Amygdala (tissue), 56 donors: ENCODE measurements at regions not wholly inside any gene's neighbourhood (a gene's known extent, or its start where the extent isn't known, plus 50 kb on each side); places are given as distances from the start of the nearest gene placed in this dataset.
"Not testable (repeated sequence)": the region's sequence is repeated elsewhere in the genome, so short reads cannot be mapped to it uniquely, and the experiment has no call there.

ENCODE experiments used
- DNase-seq, 56 donors: peaks; one replicate each; lab custom pipeline; 2025; lab: John Stamatoyannopoulos, UW

GRCh38 chr10:100637785-100638184 is 102.0 kb downstream of the HIF1AN start:
- no peak for DNase-seq

DNA sequence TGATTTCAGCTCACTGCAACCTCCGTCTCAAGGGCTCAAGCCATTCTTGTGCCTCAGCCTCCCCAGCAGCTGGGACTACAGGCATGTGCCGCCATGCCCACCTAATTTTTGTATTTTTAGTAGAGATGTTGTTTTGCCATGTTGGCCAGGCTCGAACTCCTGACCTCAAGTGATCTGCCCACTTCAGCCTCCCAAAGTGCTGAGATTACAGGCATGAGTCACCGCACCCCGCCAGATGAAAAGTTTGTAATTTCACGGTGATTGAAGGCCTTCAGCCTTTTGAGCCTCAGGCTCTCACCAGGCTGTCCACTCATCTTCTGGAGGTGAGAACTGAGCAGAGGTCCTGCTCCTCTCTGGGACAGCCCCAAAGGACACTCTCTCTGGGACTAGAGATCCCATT is 103.2 kb downstream of the HIF1AN start:
- DNase-seq, result not testable (repeated sequence)

GRCh38 chr10:100642295-100642994 is 102.9 kb upstream of the PAX2 start:
- DNase-seq, result no peak

DNA sequence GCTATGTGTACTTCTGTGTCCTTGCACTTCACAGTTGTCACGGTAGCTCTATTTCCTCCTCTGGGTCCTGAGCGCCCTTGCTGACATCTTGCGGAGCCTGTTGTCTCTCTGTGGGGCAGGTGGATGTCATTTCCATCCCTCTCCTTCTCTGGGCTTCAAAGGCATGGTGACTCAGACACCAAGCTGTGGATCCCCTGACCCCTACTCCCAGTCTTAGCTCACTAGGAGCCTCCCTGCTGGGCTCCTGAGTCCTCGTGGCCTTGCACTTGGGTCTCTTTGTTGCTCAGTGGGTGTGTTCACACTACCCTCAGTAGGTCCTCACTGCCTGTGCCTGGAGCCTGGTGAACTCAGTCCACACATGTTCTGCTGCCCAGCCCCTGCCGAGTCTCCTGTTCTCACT is 100.3 kb upstream of the PAX2 start:
- no peak for DNase-seq

GRCh38 chr10:100645613-100646392 is 99.6 kb upstream of the PAX2 start:
- no peak for DNase-seq

GRCh38 chr10:100647928-100648327 is 97.5 kb upstream of the PAX2 start:
- no peak for DNase-seq

DNA sequence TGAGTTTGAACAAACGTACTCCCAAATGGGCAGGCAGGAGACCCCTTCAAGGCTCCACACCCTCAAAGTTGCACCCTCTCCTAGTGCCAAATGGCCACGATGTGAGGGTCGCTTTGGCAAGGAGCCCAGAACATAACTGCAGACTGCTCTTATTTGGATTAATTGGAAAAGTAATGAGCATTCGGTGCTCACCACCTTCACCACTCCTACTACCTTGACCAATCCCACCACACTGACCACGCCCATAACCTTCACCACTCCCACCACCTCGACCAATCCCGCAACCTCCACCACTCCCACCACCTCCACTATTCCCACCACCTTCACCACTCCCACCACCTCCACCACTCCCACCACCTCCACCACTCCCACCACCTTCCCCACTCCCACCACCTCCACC is 94.7 kb upstream of the PAX2 start:
- no peak for DNase-seq

GRCh38 chr10:100651099-100651498 is 94.3 kb upstream of the PAX2 start:
- DNase-seq, result not testable (repeated sequence)

DNA sequence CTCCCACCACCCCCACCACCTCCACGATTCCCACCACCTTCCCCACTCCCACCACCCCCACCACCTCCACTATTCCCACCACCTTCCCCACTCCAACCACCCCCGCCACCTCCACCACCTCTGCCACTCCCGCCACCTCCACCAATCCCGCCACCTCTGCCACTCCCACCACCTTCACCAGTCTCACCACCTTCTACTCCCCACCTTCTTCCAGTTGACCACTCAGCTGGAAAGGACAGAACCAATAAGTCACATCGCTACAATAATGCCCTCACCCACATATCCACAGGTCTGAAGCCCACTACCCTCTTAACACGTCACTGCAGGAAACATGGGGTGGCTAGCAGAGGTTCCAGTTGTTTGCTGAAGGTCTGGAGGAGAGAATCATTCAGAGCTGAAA is 93.5 kb upstream of the PAX2 start:
- DNase-seq, result no peak

- DNase-seq, result no peak
Observed at GRCh38 chr10:100652406-100653135, 92.8 kb upstream of the PAX2 start.

- no peak for DNase-seq
Observed at GRCh38 chr10:100653238-100653956, 92.0 kb upstream of the PAX2 start.

- DNase-seq, result peak in 2 of 56 donors; percentile 2 to 6
Observed at GRCh38 chr10:100653957-100654781, 91.2 kb upstream of the PAX2 start.

DNA sequence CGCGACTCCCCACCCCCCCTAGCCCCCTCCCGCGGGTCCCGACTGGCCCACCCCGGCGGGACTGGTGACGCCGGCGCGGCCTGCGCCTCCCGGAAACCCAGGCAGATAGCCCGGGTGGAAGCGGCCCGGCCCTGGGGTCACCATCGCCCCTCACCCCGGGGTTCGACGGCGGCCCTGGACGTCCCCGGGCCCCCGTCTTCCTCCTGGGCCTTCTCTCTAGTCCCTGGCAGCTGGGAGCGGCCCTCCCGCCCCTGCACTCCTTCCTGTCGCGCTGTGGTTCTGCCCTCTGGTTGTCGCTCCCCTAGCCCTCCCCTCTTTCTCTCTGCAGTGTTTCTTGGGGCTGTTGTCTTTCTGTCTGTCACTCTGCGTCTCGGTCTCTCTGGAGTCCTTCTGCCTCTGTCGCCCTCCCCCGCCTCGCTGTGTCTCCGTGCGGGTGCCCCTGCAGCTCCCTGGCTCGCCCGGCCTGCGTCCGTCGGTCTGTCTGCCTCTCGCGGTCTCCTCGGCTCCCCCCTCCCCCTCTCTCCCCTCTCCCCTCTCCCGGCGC is 90.5 kb upstream of the PAX2 start:
- DNase-seq, result no peak

DNA sequence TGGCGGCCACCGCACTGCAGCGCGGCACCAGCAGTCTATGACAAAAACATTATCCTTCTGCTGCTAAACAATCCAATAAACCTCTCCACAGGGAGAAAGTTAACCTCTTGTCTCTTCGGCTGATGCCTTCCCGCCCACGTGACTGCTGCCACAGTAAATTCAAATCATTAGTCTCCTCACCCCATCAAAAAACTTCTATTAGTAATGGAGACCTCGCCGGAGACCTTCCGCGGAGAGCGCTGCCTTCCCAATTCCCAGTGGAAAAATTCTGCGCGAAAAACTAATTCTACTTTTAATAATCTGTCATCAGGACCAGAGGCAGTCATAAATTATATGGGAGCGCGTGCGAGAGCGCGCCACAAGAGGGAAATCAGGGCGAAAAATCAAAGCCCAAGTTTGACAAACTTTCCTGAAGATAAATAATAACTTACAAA is 90.0 kb upstream of the PAX2 start:
- DNase-seq, result no peak

- no peak for DNase-seq
Observed at GRCh38 chr10:100655760-100656421, 89.5 kb upstream of the PAX2 start.

- DNase-seq, result no peak
Observed at GRCh38 chr10:100656454-100656853, 88.9 kb upstream of the PAX2 start.

GRCh38 chr10:100658269-100658668 is 87.1 kb upstream of the PAX2 start:
- no peak for DNase-seq

- DNase-seq, result no peak
Observed at GRCh38 chr10:100659361-100660098, 85.9 kb upstream of the PAX2 start.
